ENCODE measurements at regions not wholly inside any gene's neighbourhood (a gene's known extent, or its start where the extent isn't known, plus 50 kb on each side); places are given as distances from the start of the nearest gene placed in this dataset.

DNA sequence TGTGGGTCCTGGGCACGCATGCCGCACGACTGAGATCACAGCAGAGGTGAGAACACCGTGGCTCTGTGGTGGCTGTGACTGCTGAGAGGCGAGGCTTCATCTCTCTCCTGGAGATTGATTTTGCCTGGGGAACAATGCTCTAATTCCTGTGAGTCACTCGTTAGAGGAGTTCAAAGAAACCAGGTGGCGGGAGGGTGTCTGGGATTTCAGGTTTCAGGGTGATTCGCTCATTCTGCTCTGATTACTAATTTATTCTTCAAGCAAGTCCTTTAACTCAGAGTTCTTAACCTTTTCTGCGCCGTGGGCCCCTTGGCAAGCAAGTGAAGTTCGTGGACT is 56.3 kb downstream of the GLI2 start:
- no peak for TF ChIP-seq POLR2A (IDR thresholded peaks at IDR 0.05; ENCODE audit: low read length)
- no peak for TF ChIP-seq GATA1 (IDR thresholded peaks at IDR 0.05; ENCODE audit: low read depth, low read length)

Measured in erythroblast (primary cell).